ENCODE measurements at regions not wholly inside any gene's neighbourhood (a gene's known extent, or its start where the extent isn't known, plus 50 kb on each side); places are given as distances from the start of the nearest gene placed in this dataset.

DNA sequence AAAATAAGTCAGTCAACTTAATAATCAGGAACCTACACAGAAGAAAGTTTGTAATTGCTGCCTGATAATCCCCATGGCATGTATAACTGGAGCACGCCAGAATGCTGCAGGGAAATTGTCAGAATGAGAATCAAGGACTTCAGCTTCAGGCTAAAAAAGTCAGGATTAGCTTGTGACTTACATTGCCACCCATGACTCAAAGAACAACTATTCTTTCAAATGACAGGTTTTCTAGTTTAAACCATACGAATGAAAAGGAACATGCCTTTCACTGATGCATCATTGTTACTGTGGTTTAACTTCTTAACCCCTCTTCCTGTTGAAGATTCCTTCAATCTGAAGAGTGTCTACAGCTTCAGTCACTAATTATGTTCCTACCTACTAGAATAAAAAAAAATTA, 112.4 kb downstream of the ISL1 start:
- ATAC-seq: no peak
- Histone ChIP-seq H3K27me3 (no peaks in the 10 kb centered on the region), H3K9me3 (no peaks in the 10 kb centered on the region), H3K36me3 (no peaks in the 10 kb centered on the region), H3K4me1 (no peaks in the 10 kb centered on the region), H3K4me3 (no peak overlapping the region), H3K27ac (no peak overlapping the region)
- TF ChIP-seq, protein P1, sequence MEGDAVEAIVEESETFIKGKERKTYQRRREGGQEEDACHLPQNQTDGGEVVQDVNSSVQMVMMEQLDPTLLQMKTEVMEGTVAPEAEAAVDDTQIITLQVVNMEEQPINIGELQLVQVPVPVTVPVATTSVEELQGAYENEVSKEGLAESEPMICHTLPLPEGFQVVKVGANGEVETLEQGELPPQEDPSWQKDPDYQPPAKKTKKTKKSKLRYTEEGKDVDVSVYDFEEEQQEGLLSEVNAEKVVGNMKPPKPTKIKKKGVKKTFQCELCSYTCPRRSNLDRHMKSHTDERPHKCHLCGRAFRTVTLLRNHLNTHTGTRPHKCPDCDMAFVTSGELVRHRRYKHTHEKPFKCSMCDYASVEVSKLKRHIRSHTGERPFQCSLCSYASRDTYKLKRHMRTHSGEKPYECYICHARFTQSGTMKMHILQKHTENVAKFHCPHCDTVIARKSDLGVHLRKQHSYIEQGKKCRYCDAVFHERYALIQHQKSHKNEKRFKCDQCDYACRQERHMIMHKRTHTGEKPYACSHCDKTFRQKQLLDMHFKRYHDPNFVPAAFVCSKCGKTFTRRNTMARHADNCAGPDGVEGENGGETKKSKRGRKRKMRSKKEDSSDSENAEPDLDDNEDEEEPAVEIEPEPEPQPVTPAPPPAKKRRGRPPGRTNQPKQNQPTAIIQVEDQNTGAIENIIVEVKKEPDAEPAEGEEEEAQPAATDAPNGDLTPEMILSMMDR (IDR thresholded peaks at IDR 0.05): no peak
- intact Hi-C loops (cut with DNase I): no loop called here
- no peak for DNase-seq

DNA sequence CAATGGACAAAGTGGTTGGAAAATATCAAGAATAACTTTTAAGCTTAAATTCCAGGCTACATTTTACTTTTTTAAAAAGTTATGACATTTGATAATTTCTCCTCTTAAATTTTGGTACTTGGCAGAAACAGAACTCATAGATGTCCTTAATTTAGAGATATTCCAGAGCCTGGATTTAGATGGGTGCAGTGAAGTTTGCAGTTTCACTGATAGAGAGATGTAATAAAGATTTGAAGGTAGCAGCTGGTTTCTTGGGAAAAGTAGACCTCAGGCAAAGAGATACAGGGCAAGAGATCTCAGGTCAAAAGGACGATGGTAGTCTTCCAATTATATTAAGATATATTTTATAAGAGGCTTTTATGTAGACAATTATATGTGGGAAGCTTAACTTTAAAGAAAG, 134.6 kb downstream of the ISL1 start:
- Histone ChIP-seq H3K36me3 (no peaks in the 10 kb centered on the region), H3K9me3 (no peaks in the 10 kb centered on the region), H3K27ac (no peak overlapping the region), H3K4me3 (no peak overlapping the region), H3K4me1 (no peaks in the 10 kb centered on the region), H3K27me3 (no peaks in the 10 kb centered on the region)
- intact Hi-C loops (cut with DNase I): no loop called here
- ATAC-seq (no peak), DNase-seq (no peak)
- TF ChIP-seq, protein P1 (IDR thresholded peaks at IDR 0.05): no peak

DNA sequence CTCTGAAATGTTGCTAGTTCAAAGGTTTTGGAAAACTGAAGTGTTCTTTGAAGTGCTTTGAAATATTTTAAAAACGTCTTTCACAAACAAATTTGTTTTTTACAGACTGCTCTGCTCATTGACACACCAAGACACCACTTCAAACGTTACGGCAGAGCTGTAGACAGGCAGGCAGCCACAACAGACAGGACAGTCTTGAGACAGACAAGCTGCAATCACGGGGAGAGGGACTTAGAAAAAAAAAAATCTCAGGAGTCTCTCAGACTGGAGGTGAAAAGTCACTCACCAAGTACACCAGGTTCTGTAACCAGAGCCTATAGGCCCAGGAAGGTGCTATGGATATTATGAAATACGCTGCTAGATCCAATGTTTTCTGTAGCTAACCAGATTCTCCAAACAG, 135.4 kb downstream of the ISL1 start:
- H3K9me3 ChIP-seq: no peaks in the 10 kb centered on the region
- H3K27ac ChIP-seq: no peak overlapping the region
- no peaks in the 10 kb centered on the region for H3K4me1 ChIP-seq
- TF ChIP-seq, protein P1 (IDR thresholded peaks at IDR 0.05): no peak
- H3K4me3 ChIP-seq: no peak overlapping the region
- intact Hi-C loops (cut with DNase I): no loop called here
- H3K27me3 ChIP-seq: no peaks in the 10 kb centered on the region
- no peaks in the 10 kb centered on the region for H3K36me3 ChIP-seq
- DNase-seq (no peak), ATAC-seq (no peak)

DNA sequence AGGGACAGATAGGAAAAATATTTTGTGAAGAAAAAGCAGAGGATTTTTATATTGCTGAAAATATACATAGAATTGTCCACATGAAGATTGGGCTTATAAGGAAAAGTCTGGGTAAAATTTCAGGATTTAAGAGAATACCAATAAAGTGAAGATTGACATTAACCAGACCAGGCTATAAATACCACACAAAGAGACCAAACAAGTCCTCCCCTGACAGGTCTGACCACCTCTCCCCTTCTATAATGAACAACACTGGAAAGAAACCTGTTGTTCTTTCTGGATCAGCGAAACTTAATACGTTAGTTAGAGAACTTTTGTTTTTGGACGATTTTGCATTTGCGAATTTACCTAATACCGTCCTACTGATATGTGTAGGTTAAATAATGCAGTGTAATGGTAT, 138.3 kb downstream of the ISL1 start:
- no peak for DNase-seq
- ATAC-seq: no peak
- no peaks in the 10 kb centered on the region for H3K4me1 ChIP-seq
- H3K4me3 ChIP-seq: no peak overlapping the region
- H3K36me3 ChIP-seq: no peaks in the 10 kb centered on the region
- TF ChIP-seq, protein P1 (IDR thresholded peaks at IDR 0.05): no peak
- no peak overlapping the region for H3K27ac ChIP-seq
- intact Hi-C loops (cut with DNase I): no loop called here
- H3K27me3 ChIP-seq: no peaks in the 10 kb centered on the region
- no peaks in the 10 kb centered on the region for H3K9me3 ChIP-seq

DNA sequence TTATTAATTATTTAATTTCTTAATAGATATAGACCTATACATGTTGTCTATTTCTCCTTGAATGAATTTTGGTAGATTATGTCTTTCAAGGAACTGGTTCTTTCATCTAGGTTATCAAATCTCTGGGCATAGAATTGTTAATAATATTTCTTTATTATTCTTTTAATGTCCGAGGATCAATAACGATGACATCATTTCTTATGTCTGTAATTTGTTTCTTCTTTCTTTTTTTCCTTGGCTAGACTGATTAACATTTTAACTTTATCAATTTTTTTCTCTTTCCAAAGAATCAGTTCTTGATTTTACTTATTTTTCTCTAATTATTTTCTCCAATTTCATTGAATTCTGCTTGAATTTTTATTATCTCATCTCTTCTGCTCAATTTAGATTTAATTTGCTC, 156.0 kb downstream of the ISL1 start:
- Histone ChIP-seq H3K9me3 (peaks cover 0 to 20% of the 10 kb centered on the region in 2 donors), H3K27me3 (no peaks in the 10 kb centered on the region), H3K27ac (no peak overlapping the region), H3K4me3 (no peak overlapping the region), H3K4me1 (no peaks in the 10 kb centered on the region), H3K36me3 (no peaks in the 10 kb centered on the region)
- ATAC-seq (no peak), DNase-seq (no peak)
- intact Hi-C loops (cut with DNase I): no loop called here
- TF ChIP-seq, protein P1 (IDR thresholded peaks at IDR 0.05): no peak
